A204.1 (cell line): ENCODE measurements at regions not wholly inside any gene's neighbourhood (a gene's known extent, or its start where the extent isn't known, plus 50 kb on each side); places are given as distances from the start of the nearest gene placed in this dataset.
"Not testable (repeated sequence)": the region's sequence is repeated elsewhere in the genome, so short reads cannot be mapped to it uniquely, and the experiment has no call there.

Experiments
- FAIRE-seq: peaks from 2 replicates; lab custom pipeline; 2012; peaks lifted over from hg19 to GRCh38; lab: Jason Lieb, UNC

GRCh38 chr3:124640635-124641306 lies 89.5 kb upstream of the UMPS start:
- no peak for FAIRE-seq

GRCh38 chr3:124643453-124643852 lies 86.8 kb upstream of the UMPS start:
- FAIRE-seq, result no peak

- not testable (repeated sequence) for FAIRE-seq
Measured at GRCh38 chr3:124646186-124646585, 84.1 kb upstream of the UMPS start.

GRCh38 chr3:124648551-124648950 lies 81.7 kb upstream of the UMPS start:
- no peak for FAIRE-seq

- no peak for FAIRE-seq
Measured at GRCh38 chr3:124650798-124651197, 79.5 kb upstream of the UMPS start.

- FAIRE-seq, result not testable (repeated sequence)
Measured at GRCh38 chr3:124651416-124651815, 78.8 kb upstream of the UMPS start.

- no peak for FAIRE-seq
Measured at GRCh38 chr3:124652009-124652408, 78.2 kb upstream of the UMPS start.

- no peak for FAIRE-seq
Measured at GRCh38 chr3:124653071-124653796, 77.0 kb upstream of the UMPS start.

GRCh38 chr3:124653797-124654469 lies 76.3 kb upstream of the UMPS start:
- no peak for FAIRE-seq

GRCh38 chr3:124654470-124654845 lies 75.8 kb upstream of the UMPS start:
- FAIRE-seq, result no peak

GRCh38 chr3:124656531-124656930 lies 73.7 kb upstream of the UMPS start:
- no peak for FAIRE-seq

GRCh38 chr3:124657138-124657537 lies 73.1 kb upstream of the UMPS start:
- no peak for FAIRE-seq

- no peak for FAIRE-seq
Measured at GRCh38 chr3:124658270-124658669, 72.0 kb upstream of the UMPS start.

- no peak for FAIRE-seq
Measured at GRCh38 chr3:124659175-124659574, 71.1 kb upstream of the UMPS start.

- FAIRE-seq, result no peak
Measured at GRCh38 chr3:124660599-124660998, 69.7 kb upstream of the UMPS start.

GRCh38 chr3:124663690-124664089 lies 66.6 kb upstream of the UMPS start:
- FAIRE-seq, result no peak

- FAIRE-seq, result no peak
Measured at GRCh38 chr3:124664804-124665203, 65.4 kb upstream of the UMPS start.

GRCh38 chr3:124666067-124666466 lies 64.2 kb upstream of the UMPS start:
- FAIRE-seq, result no peak

- FAIRE-seq, result no peak
Measured at GRCh38 chr3:124669470-124669869, 60.8 kb upstream of the UMPS start.

- no peak for FAIRE-seq
Measured at GRCh38 chr3:124671106-124671505, 59.1 kb upstream of the UMPS start.

- no peak for FAIRE-seq
Measured at GRCh38 chr3:124674336-124674735, 55.9 kb upstream of the UMPS start.

- no peak for FAIRE-seq
Measured at GRCh38 chr3:124676236-124676635, 54.0 kb upstream of the UMPS start.

- no peak for FAIRE-seq
Measured at GRCh38 chr3:124679048-124679638, 51.1 kb upstream of the UMPS start.
